NCI-H146 treated with DMSO at 0.1 percent for 48 hours (cell line): ENCODE measurements at regions not wholly inside any gene's neighbourhood (a gene's known extent, or its start where the extent isn't known, plus 50 kb on each side); places are given as distances from the start of the nearest gene placed in this dataset.

Source experiments
- DNase-seq: peaks from one replicate; lab custom pipeline; 2025; ENCODE audit not compliant: unreplicated experiment; lab: John Stamatoyannopoulos, UW

DNA sequence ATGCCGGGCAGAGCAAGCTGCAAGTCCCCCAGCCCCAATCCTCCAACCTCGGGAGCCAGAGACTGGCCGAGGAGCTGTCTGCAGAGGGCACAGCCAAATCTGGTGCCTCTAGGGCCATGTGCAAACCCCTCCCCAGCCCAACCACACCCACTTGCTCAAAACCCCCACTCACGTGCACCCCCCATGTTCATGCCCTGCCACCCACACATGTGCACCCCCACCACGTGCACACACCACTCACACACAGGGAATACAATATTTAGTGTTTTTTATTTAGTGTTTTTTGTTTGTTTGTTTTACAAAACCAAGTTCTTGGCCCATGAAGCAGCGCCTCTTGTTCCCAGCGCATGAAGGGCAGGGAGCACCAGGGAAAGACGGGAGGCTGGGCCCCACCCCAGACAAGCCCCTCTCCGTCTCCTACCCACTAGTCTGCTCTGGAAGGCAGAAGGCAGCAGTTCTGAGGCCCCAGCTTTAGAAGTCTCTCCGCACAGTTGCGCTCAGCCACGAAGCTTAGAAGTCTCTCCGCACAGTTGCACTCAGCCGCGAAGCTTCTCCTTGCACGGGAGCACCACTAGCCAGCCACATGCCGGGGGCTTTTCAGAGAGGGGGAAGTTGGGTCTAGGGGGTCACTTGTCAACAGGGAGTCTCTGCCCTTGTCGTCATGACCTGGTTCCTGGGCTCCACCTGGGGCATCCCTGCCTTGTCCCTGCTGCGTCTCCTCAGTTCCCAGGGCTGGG lies 276.1 kb upstream of the HDAC4 start:
- DNase-seq = no peak

DNA sequence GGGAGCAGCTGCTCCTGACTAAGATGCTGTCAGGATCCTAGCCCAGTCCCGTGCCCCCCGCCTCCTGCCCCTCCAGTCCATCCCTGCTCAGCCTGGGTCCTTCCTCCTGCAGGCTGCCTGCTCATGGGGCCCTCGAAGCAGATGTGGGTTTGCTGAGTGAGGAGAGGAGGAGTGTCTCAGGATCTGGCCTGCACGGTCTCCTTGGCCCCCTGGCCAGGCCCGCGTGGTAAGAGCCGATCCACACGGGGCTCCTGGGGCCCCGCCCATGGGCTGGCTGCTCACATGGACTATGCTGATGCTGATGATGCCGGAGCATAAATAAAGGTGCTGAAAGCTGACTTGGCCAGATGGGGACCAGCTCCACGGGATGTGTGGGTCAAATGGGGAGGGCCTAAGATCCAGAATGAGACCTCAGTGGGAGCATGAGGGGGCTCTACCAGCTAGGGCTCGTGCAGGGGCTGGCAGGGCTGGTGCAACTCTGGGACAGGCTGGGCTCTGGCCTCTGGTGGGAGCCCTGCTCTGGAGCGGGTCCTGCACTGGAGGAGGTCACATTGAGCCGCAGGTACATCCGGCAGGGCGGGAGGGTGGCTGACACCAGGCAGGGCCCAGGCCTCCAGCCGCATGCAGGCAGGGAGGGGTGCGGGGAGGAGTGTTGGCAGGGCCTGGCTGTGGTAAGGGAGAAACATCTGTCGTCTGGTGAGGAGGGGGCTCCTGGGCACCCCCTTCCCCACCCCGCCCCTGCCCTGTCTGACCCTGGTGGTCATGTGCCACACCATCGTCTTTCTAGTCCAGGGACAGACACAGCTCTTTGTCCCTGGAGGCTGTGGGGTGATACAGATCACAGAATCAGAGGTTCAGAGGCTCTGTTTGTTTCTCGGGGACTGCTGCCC lies 275.3 kb upstream of the HDAC4 start:
- no peak for DNase-seq

- no peak for DNase-seq
These were observed 274.4 kb upstream of the HDAC4 start for GRCh38 chr2:239674981-239675825.

DNA sequence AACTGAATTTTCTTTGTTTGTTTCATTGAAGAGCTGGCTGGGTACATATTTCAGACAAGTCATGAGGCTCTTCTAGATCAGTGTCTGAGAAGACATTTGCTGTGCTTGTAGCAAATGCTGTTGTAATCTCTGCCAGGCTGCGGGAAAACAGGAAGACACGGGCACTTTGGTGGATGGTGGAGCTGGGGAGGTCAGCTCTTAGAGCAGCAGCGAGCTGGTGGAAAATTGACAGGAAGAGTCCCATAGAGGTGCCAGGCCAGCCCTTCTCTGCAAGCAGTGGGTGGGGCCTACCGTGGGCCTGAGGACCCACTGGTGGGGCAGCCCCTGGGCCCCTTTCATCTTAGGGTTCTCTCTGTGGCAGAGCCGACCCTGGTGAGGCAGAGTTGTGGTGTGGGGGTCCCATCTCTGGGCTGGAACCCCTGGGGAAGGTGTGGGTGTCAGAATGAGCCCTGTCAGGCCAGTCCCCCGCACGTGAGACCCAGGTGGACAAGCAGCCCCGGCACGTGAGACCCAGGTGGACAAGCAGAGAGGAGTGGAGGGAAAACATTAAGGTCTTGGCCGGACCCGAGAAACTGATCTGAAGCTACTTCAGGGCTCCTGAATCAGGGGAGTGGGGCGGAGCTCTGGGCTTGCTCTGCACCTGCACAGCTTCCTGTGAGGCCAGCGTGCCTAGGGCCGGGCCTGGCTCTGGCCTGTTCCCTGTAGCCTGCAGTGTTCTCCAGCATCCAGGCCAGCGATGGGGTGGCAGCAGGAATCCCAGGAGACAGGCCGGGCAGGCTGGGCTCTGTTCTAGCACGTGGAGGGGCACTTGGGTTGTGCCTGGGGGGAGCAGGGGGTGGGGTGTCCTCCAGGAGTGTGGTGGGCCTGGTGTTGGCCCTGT lies 273.5 kb upstream of the HDAC4 start:
- DNase-seq = no peak

DNA sequence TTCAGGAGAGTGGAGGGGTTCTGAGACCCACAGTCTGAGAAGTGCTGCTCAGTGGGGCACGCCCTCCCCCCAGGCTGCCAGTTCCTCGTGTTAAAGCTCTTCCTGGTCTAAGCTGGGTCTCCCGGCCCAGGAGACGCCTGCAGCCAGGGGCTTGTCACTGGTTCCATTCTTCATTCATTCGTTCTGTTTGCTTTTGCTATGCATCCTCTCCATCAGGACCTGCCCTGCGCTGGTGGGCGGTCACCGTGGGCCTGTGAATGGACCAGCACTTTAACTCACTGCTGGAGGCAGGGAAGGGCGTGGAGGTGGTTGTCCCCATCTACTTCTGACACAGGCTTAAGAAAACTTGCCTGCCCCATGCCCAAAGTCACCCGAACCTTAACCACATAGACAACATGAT lies 272.8 kb upstream of the HDAC4 start:
- no peak for DNase-seq

- no peak for DNase-seq
These were observed 271.4 kb upstream of the HDAC4 start for GRCh38 chr2:239671916-239672849.

DNA sequence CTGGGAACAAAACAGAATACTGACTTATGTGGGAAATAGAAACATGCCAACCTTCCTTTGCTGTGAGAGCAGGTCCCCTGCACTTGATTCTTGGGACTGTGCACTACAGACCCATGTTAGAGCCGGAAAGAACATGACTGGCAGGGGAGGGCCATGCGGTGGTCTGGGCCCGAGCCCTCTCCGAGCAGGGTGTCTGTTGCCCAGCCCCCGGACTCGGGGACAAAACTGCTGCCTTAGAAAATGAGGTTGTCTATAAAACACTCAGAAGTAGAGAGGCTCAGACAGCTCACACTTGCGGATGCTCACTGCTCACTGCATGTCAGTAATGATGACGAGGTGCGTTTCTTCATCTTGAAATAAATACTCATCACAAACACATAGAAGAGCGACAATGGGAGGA lies 270.7 kb upstream of the HDAC4 start:
- no peak for DNase-seq

GRCh38 chr2:239670463-239671120 lies 269.8 kb upstream of the HDAC4 start:
- no peak for DNase-seq

DNA sequence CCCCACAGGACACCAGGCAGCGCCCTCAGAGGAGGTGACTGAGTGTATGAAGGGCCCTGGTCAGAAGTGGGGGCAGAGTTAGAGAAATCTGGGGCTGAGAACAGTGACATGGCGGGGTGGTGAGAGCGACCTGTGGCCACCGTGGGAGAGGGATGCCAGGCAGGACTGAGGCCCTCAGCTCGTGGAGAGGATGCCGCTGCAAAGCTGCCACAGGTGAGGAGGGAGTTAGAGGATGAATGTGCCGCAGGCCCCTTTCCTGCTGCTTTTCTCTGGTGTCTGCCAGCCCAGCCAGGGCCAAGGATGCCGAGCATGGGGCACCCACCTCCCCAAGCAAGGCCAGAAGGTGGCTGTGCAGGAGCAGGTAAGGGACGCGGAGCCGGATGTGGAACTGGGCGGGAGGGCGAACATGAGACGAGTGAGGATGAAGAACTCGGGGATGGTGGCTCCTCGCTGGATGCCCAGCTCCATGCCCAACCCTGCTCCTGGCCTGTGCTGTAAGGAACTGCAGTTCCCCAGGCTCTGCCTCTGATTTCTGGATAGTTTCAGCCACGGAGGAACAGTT lies 269.2 kb upstream of the HDAC4 start:
- DNase-seq = no peak

DNA sequence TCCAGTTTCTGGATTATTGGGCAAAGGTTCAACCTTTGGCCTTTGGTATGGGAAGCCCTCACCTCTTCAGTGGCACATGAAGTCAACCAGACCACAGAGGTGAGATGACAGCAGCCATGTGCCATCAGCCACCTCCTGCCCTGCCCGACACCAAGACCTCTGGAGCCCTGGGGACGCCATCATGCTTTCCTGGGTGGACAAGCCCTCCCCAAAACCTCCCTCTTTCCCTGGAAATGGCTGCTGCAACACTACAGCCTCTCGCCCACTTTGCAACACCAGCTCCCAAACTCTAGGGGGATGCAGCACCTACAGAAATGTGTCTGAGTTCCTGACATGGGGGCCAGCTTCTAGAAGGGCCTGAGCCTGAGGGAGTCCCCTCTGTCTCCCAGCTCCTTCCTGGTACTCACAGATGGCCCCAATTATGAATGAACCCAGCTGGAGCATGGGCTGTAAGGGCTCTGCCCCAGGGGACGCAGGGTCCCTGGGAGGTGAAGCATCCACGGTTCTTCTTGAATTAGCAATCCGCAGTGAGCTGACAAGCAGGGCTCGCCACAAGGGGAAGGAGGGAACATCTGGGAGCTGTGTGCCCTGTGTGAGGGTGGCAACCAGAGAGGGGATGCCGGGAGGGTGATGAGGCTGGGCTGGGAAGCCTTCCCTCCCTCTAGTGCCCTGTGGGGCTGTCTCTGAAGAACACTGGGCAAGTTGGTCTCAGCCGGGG lies 268.5 kb upstream of the HDAC4 start:
- DNase-seq = no peak

DNA sequence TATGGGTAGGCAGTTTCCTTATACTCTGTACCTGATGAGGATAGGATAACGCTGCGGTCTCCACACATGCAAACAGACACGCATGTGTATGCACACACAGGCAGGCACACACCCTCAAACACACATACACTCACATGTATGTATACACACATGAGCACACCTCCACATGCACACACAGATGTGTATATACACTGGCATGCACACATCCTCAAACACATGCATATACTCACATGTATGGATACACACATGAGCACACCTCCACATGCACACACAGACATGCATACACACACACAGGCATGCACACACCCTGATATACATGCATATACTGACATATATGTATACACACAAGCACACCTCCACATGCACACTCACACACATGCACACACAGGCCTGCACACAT lies 267.8 kb upstream of the HDAC4 start:
- no peak for DNase-seq

GRCh38 chr2:239668042-239668441 lies 267.2 kb upstream of the HDAC4 start:
- DNase-seq = no peak

DNA sequence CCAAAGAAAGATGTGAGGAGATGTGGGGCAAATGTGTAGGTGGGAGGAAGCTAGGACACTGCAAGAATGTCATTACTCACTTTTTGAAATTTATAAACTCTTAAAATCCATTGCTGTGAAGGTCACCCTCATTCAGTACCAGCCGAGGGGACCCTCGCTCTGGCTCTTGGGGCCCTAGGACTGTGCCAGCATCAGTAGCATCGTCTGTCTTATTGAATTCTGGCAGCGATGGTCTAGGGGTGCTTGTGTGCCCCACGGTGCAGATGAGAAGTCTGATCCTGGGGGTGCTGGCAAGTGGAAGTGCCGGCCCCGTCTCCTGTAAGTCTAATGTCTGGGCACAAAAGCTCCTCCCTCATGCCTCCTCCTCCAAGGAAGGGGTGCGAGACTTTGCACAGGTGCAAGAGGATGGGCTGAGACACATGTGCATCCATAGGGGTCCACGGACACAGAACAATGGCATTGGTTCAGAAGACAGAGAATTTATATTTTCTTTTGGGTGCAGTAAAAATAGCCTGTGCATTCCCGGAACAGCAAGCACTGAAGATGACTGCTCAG lies 266.7 kb upstream of the HDAC4 start:
- DNase-seq = no peak

DNA sequence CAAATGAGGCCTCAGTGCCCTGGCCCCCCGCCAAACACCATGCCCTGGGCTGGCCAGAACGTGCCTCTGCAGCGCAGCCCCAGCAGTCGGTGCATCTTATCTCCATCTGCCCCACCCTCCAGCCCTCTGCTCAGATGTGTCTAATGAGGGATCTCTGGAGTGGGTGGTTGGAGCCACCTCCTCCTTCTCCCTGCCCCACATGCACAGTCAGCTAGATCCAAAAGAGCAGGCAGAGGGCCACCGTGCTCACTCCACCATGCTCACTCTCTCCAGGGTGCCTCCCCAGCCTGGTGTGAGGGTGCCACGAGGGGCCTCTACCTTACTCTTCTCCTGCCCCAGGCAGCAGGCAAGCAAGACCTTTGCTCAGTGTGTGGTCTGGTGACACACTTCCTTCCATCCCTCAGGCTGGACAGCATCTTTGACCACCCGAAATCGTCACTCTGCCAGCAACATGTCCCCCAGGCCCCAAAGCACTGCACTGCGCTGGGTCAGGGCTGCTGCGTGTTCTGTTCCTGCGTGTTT lies 266.1 kb upstream of the HDAC4 start:
- DNase-seq = no peak

- no peak for DNase-seq
These were observed 265.4 kb upstream of the HDAC4 start for GRCh38 chr2:239666053-239666854.

DNA sequence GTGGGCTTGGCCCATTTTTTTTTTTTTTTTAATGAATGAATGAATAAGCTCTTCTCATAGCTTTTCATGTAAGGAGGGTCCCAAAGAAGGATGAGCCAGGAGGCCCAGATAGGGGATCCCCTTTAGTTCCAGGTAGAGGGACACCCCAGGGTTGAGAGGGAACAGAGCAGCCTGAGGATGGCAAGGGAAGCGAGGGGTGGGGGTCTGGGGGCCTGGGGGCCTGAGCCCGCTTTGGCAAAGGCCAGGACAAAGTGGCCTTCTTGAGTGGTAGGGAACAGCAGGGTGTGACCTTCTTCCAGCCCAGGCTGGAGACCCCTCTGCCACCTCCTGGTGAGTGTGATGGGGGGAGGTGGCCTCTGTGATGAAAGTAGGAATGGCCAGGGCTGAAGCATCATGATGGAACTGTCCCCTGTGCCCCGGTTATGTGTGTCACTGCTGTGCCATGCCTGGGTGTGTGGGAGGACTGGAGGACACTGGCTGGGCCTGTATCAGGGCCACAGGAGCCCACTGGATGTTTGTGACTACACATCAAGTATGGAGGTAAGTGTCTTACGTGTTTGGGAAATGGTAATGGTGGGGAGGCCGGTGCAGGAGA lies 263.5 kb upstream of the HDAC4 start:
- no peak for DNase-seq
